SU-DHL-6 (cell line): ENCODE measurements at regions not wholly inside any gene's neighbourhood (a gene's known extent, or its start where the extent isn't known, plus 50 kb on each side); places are given as distances from the start of the nearest gene placed in this dataset.

Source experiments
- CTCF ChIP-seq: fragments of 200-600 bp; sonication (generic); IDR thresholded peaks from one replicate; pipeline ENCODE4 v1.5.1; 2017; ENCODE audit warnings: antibody characterized with exemption, mild to moderate bottlenecking, low read length, moderate library complexity; ENCODE audit not compliant: insufficient read depth, poor library complexity, severe bottlenecking
- EZH2phosphoT487 ChIP-seq: fragments of 200-600 bp; sonication (generic), shearing (Covaris generic); conservative IDR thresholded peaks from 2 replicates; pipeline ENCODE4 v1.6.1; 2018; ENCODE audit warnings: mild to moderate bottlenecking, antibody characterized with exemption, low read length, moderate library complexity, mixed read lengths

- TF ChIP-seq CTCF (no peak), EZH2phosphoT487 (no peak)
Measured at GRCh38 chr4:82124932-82125786, 248.6 kb downstream of the HNRNPD start.
